ENCODE measurements at regions not wholly inside any gene's neighbourhood (a gene's known extent, or its start where the extent isn't known, plus 50 kb on each side); places are given as distances from the start of the nearest gene placed in this dataset.

DNA sequence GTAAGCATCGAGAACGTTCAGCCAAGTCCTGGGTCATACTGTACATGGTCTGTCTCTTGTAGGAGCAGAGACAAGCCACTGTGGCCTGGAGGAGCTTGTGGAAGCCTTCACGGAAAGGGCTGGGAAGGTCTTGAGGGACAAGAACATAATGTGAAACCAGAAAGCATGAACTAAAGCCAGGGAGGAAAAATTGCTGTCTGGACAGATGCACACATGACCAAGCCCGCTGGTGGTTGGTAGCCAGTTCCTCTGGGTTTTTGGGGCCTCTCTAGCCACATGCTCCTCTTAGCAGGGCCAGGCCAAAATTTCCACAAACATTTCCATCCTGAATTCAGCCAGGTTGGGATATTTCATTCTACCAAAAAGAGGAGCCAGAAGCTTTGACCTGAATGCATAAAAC lies 196.2 kb upstream of the SIX2 start:
- Histone ChIP-seq H3K27me3 (ENCODE audit: control insufficient read depth, insufficient read depth, low read length) (peaks cover 3% of the 10 kb centered on the region), H3K4me3 (ENCODE audit: low read length) (no peak overlapping the region), H3K36me3 (ENCODE audit: control insufficient read depth, insufficient read depth, low read length) (no peaks in the 10 kb centered on the region), H3K4me1 (ENCODE audit: control insufficient read depth, insufficient read depth, low read length) (peaks cover 3% of the 10 kb centered on the region), H3K27ac (ENCODE audit: low read length) (no peak overlapping the region), H3K9me3 (replicated peaks; ENCODE audit: control insufficient read depth, low read depth, low read length) (peaks cover 4% of the 10 kb centered on the region)
- 88% methylated on average over 3 of the region's 4 CpGs for WGBS (ENCODE audit: insufficient coverage)
- no peak for DNase-seq

DNA sequence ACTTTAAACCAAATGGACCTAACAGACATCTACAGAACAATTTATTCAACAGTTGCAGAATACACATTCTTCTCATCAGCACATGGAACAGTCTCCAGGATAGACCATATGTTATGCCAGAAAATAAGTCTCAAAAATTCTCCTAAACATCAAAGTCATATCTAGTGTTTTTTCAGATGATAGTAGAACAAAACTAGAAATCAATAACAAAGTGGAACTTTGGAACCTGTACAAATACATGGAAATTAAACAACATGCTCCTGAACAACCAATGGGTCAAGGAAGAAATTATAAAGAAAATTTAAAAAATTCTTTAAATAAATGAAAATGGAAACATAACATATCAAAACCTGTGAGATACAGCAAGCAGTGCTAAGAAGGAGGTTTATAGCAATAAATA lies 194.1 kb upstream of the SIX2 start:
- Histone ChIP-seq H3K4me3 (ENCODE audit: low read length) (no peak overlapping the region), H3K4me1 (ENCODE audit: control insufficient read depth, insufficient read depth, low read length) (peaks cover 14% of the 10 kb centered on the region), H3K9me3 (replicated peaks; ENCODE audit: control insufficient read depth, low read depth, low read length) (peaks cover 4% of the 10 kb centered on the region), H3K36me3 (ENCODE audit: control insufficient read depth, insufficient read depth, low read length) (no peaks in the 10 kb centered on the region), H3K27ac (ENCODE audit: low read length) (no peak overlapping the region), H3K27me3 (ENCODE audit: control insufficient read depth, insufficient read depth, low read length) (no peaks in the 10 kb centered on the region)
- DNase-seq, result no peak

DNA sequence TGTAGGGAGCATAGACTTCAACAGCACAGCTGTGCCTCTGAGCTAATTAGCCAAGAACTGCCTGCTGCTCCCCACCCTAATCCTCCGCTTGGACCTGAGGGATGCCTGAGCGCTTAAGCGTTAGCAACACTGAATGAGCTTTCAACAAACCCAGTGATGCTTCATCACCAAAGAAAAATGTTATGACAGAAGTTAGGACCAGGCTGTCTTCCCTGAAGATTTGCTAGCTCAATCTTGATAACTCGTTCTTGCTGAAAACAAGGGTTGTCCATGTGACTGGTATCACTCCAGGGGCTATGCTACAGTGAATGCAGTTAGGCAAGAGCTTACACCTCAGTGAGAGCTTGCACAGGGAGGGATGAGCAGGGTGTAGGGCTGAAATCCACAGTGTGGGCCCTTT lies 190.7 kb upstream of the SIX2 start:
- peak overlapping the region; percentile 57 for H3K27ac ChIP-seq (ENCODE audit: low read length)
- H3K4me1 ChIP-seq (ENCODE audit: control insufficient read depth, insufficient read depth, low read length), result peaks cover 14% of the 10 kb centered on the region
- DNase-seq, result peak; percentile 88
- H3K27me3 ChIP-seq (ENCODE audit: control insufficient read depth, insufficient read depth, low read length), result no peaks in the 10 kb centered on the region
- H3K4me3 ChIP-seq (ENCODE audit: low read length), result no peak overlapping the region
- 40% methylated on average over 3 of the region's 4 CpGs for WGBS (ENCODE audit: insufficient coverage)
- peaks cover 4% of the 10 kb centered on the region for H3K9me3 ChIP-seq (replicated peaks; ENCODE audit: control insufficient read depth, low read depth, low read length)
- no peaks in the 10 kb centered on the region for H3K36me3 ChIP-seq (ENCODE audit: control insufficient read depth, insufficient read depth, low read length)

DNA sequence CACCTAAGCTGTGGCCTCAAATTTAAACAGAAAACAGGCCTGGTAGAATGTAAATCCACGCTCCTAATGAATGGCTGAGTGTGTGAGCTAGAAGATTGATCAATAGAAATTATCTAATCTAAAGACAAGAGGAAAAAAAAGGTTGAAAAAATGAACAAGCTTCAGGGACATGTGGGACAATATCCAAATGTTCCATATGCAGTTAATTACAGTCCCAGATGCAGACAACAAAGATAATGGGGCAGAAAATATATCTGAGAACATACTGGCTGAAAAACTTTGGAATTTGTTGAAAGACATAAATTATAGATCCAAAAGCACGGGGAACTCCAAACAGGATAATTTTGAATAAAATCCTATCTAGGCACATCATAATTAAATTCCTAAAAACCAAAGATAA lies 186.7 kb upstream of the SIX2 start:
- H3K9me3 ChIP-seq (replicated peaks; ENCODE audit: control insufficient read depth, low read depth, low read length), result no peaks in the 10 kb centered on the region
- no peak overlapping the region for H3K4me3 ChIP-seq (ENCODE audit: low read length)
- no CpG with 5 or more reads among the region's 2 CpGs for WGBS (ENCODE audit: insufficient coverage)
- peaks cover 43% of the 10 kb centered on the region for H3K4me1 ChIP-seq (ENCODE audit: control insufficient read depth, insufficient read depth, low read length)
- H3K27ac ChIP-seq (ENCODE audit: low read length), result no peak overlapping the region
- H3K36me3 ChIP-seq (ENCODE audit: control insufficient read depth, insufficient read depth, low read length), result no peaks in the 10 kb centered on the region
- H3K27me3 ChIP-seq (ENCODE audit: control insufficient read depth, insufficient read depth, low read length), result no peaks in the 10 kb centered on the region
- DNase-seq, result peak; percentile 35

DNA sequence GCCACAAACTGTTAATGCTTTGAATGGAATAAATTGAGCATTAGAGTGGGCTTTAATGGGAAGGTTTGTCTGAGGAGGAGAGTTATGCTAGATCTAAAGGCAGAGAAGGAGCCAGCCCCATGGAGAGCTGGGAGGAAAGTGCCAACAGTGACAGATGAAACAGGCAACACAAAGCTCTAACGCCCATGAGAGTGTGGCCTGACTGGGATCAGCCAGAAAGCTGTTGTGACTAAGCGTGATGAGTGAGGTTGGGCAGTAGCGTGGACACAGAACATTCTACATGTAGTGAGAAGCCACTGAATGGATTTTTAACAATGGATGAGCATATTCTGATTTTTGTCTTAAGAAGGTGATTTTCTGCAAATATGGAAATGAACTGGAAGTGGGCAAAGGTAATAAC lies 185.3 kb upstream of the SIX2 start:
- no peak overlapping the region for H3K27ac ChIP-seq (ENCODE audit: low read length)
- H3K27me3 ChIP-seq (ENCODE audit: control insufficient read depth, insufficient read depth, low read length), result no peaks in the 10 kb centered on the region
- DNase-seq, result peak; percentile 42
- no peaks in the 10 kb centered on the region for H3K9me3 ChIP-seq (replicated peaks; ENCODE audit: control insufficient read depth, low read depth, low read length)
- 89% methylated on average over 3 of the region's 3 CpGs for WGBS (ENCODE audit: insufficient coverage)
- H3K4me1 ChIP-seq (ENCODE audit: control insufficient read depth, insufficient read depth, low read length), result peaks cover 41% of the 10 kb centered on the region
- H3K4me3 ChIP-seq (ENCODE audit: low read length), result no peak overlapping the region
- H3K36me3 ChIP-seq (ENCODE audit: control insufficient read depth, insufficient read depth, low read length), result no peaks in the 10 kb centered on the region

DNA sequence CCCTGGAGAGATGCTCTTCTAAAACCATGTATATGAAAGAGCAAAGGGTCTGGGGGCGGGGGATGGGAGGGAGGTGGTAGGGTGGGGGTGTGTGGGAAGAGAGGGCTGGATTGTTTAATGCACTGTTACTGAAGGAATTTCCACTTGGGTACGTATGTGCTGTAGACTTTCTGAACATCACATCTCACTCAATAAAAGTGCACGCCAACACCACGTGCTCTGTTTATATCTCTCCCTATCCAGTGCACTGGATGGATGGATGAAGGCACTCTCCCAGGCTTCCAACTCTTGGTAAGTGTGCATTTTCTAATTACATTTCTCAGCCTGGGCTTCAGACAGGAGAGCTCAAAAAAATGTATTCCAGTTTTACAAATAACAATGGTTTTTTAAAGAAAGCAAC lies 184.3 kb upstream of the SIX2 start:
- no peaks in the 10 kb centered on the region for H3K27me3 ChIP-seq (ENCODE audit: control insufficient read depth, insufficient read depth, low read length)
- no peaks in the 10 kb centered on the region for H3K36me3 ChIP-seq (ENCODE audit: control insufficient read depth, insufficient read depth, low read length)
- H3K27ac ChIP-seq (ENCODE audit: low read length), result no peak overlapping the region
- H3K9me3 ChIP-seq (replicated peaks; ENCODE audit: control insufficient read depth, low read depth, low read length), result no peaks in the 10 kb centered on the region
- no CpG with 5 or more reads among the region's 4 CpGs for WGBS (ENCODE audit: insufficient coverage)
- no peak overlapping the region for H3K4me3 ChIP-seq (ENCODE audit: low read length)
- no peak for DNase-seq
- H3K4me1 ChIP-seq (ENCODE audit: control insufficient read depth, insufficient read depth, low read length), result peaks cover 38% of the 10 kb centered on the region

DNA sequence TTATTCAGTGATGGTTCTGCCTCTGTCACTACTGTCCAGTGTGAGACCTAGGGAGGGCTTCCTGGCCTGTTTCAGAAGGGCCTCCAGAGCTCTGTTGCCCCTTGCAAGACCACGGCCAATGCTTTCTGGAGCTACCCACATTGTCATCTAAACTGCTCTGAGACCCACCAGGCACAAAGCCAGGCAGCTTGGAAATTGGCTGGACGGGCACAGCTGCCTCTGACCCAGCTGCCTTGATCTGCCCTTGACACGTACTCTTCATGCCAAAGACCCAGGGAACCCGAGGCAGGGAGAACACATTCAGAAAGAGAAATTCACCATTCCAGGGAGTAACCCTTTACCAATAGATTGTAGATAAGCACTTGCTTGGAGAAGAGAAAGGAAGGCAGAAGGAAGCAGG lies 183.7 kb upstream of the SIX2 start:
- Histone ChIP-seq H3K9me3 (replicated peaks; ENCODE audit: control insufficient read depth, low read depth, low read length) (no peaks in the 10 kb centered on the region), H3K4me1 (ENCODE audit: control insufficient read depth, insufficient read depth, low read length) (peaks cover 38% of the 10 kb centered on the region), H3K4me3 (ENCODE audit: low read length) (no peak overlapping the region), H3K27ac (ENCODE audit: low read length) (peak overlapping the region; percentile 78), H3K27me3 (ENCODE audit: control insufficient read depth, insufficient read depth, low read length) (no peaks in the 10 kb centered on the region), H3K36me3 (ENCODE audit: control insufficient read depth, insufficient read depth, low read length) (no peaks in the 10 kb centered on the region)
- 88% methylated on average over 2 of the region's 4 CpGs for WGBS (ENCODE audit: insufficient coverage)
- DNase-seq, result peak; percentile 78

DNA sequence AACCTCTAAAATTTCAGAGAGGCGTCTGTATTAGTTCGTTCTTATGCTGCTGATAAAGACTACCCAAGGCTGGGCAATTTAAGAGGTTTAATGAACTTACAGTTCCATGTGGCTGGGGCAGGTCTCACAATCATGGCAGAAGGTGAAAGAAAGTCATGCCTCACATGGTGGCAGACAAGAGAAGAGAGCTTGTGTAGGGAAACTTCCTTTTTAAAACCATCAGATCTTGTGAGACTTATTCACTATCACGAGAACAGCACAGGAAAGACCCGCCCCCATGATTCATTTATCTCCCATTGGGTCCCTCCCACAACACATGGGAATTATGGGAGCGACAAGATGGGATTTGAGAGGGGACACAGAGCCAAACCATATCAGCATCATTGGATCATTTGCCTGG lies 183.2 kb upstream of the SIX2 start:
- no peaks in the 10 kb centered on the region for H3K27me3 ChIP-seq (ENCODE audit: control insufficient read depth, insufficient read depth, low read length)
- WGBS (ENCODE audit: insufficient coverage), result 24% methylated on average over 2 of the region's 5 CpGs
- peaks cover 38% of the 10 kb centered on the region for H3K4me1 ChIP-seq (ENCODE audit: control insufficient read depth, insufficient read depth, low read length)
- DNase-seq, result no peak
- no peaks in the 10 kb centered on the region for H3K36me3 ChIP-seq (ENCODE audit: control insufficient read depth, insufficient read depth, low read length)
- H3K9me3 ChIP-seq (replicated peaks; ENCODE audit: control insufficient read depth, low read depth, low read length), result no peaks in the 10 kb centered on the region
- H3K4me3 ChIP-seq (ENCODE audit: low read length), result no peak overlapping the region
- H3K27ac ChIP-seq (ENCODE audit: low read length), result peak overlapping the region; percentile 78

DNA sequence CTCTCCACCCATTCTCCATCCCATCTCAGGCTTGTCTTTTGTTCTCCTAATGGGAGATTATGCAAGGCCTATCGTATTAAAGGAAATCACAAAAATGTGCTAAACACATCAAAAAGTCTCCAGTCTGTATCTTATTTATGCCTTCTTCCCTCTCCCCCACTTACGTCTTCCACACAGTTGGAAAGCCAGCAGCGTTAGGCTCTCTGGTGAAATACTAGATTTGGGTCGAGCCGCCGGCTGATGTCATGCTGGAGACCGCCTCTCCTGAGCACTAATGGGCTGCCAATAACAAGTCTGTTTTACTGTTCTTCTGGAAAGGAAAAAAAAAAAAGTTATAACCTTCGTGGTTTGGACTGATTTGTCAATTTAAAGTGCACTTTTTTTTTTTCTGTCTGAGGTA lies 182.7 kb upstream of the SIX2 start:
- DNase-seq, result peak; percentile 96
- 18% methylated on average over 6 of the region's 8 CpGs for WGBS (ENCODE audit: insufficient coverage)
- no peaks in the 10 kb centered on the region for H3K9me3 ChIP-seq (replicated peaks; ENCODE audit: control insufficient read depth, low read depth, low read length)
- no peaks in the 10 kb centered on the region for H3K36me3 ChIP-seq (ENCODE audit: control insufficient read depth, insufficient read depth, low read length)
- H3K27me3 ChIP-seq (ENCODE audit: control insufficient read depth, insufficient read depth, low read length), result no peaks in the 10 kb centered on the region
- peaks cover 38% of the 10 kb centered on the region for H3K4me1 ChIP-seq (ENCODE audit: control insufficient read depth, insufficient read depth, low read length)
- peak overlapping the region; percentile 78 for H3K27ac ChIP-seq (ENCODE audit: low read length)
- peak overlapping the region; percentile 16 for H3K4me3 ChIP-seq (ENCODE audit: low read length)

DNA sequence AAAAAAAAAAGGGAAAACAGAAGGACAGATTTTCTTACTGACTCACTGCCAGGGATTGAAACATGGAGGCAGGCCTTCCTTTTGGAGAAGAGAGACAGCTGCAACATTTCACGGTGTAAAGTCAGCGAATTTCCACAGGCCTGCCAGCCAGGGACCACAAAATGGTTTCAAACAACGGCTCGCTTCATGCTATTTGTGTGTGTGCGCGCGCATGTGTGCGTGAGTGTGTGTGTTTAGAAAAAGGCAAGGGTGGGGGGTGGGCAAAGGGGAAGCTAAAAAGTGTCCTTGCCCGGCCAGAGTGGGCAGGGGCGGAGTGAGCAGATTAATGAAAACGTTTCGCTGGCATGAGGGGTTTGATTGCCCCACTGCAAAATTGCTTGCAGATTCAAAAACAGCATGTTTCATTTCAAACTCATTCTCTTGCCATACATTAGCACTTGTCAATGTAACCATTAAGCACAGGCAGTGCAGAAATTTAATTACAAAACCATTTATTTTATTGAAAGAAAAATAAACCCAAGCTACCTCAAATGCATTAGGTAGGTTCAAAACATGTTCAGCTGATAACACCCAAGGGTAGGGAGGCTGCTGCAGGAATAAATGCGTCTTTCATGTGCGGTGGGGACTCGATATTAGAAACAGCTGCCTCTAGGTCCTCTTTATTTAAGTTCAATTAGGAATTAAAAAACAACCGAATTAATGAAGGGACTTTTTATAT lies 182.1 kb upstream of the SIX2 start:
- Histone ChIP-seq H3K36me3 (ENCODE audit: control insufficient read depth, insufficient read depth, low read length) (no peaks in the 10 kb centered on the region), H3K4me1 (ENCODE audit: control insufficient read depth, insufficient read depth, low read length) (peaks cover 38% of the 10 kb centered on the region), H3K27me3 (ENCODE audit: control insufficient read depth, insufficient read depth, low read length) (no peaks in the 10 kb centered on the region), H3K27ac (ENCODE audit: low read length) (peak overlapping the region; percentile 78), H3K9me3 (replicated peaks; ENCODE audit: control insufficient read depth, low read depth, low read length) (no peaks in the 10 kb centered on the region), H3K4me3 (ENCODE audit: low read length) (peak overlapping the region; percentile 16)
- 74% methylated on average over 9 of the region's 16 CpGs for WGBS (ENCODE audit: insufficient coverage)
- DNase-seq, result peak; percentile 88

DNA sequence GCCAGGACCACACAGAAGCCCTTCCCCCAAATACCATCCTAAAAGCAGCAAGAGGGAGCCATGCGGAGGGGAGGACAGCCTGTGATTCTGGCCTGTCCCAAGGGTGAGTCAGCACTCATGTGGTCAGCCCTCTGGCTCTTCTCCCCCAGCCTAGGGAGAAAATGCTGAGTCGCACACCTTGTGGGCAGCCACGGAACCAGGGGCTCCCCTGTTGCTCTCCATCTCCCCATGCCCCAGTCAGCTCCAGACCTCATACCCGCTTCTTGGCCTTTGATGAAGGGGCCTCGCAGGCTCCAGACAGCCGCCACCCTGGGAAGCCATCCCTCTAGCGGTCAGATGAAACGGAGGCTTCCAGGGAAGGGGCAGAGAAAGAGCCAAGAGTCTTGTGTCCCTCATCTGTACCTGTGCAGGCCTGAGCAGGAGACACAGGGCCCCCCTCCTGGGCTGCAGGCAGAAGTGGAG lies 181.3 kb upstream of the SIX2 start:
- H3K9me3 ChIP-seq (replicated peaks; ENCODE audit: control insufficient read depth, low read depth, low read length), result no peaks in the 10 kb centered on the region
- WGBS (ENCODE audit: insufficient coverage), result 91% methylated on average over 5 of the region's 8 CpGs
- no peaks in the 10 kb centered on the region for H3K36me3 ChIP-seq (ENCODE audit: control insufficient read depth, insufficient read depth, low read length)
- peaks cover 38% of the 10 kb centered on the region for H3K4me1 ChIP-seq (ENCODE audit: control insufficient read depth, insufficient read depth, low read length)
- no peaks in the 10 kb centered on the region for H3K27me3 ChIP-seq (ENCODE audit: control insufficient read depth, insufficient read depth, low read length)
- H3K4me3 ChIP-seq (ENCODE audit: low read length), result no peak overlapping the region
- DNase-seq, result no peak
- peak overlapping the region; percentile 78 for H3K27ac ChIP-seq (ENCODE audit: low read length)

All from muscle of leg (tissue), 3 donors.